GM10248 (cell line): ENCODE measurements at regions not wholly inside any gene's neighbourhood (a gene's known extent, or its start where the extent isn't known, plus 50 kb on each side); places are given as distances from the start of the nearest gene placed in this dataset.

ENCODE experiments used
- CTCF ChIA-PET: fragments of 300-600 bp; sonication (Branson Sonifier 250); formaldehyde crosslinking; extraction: SDS; loops from one replicate; lab custom pipeline; 2021; ENCODE audit warnings: antibody characterized with exemption; lab: Yijun Ruan, JAX
- POLR2A ChIA-PET: fragments of 350-650 bp; sonication (Branson Sonifier 250); formaldehyde crosslinking; extraction: SDS; loops from one replicate; lab custom pipeline; 2020; ENCODE audit warnings: antibody characterized with exemption; lab: Yijun Ruan, JAX
- DNase-seq: peaks from one replicate; pipeline ENCODE4 v3.0.0; 2012; ENCODE audit errors: extremely low spot score
- CTCF ChIP-seq: IDR thresholded peaks from 2 replicates; pipeline ENCODE4 v1.5.1; 2012; ENCODE audit warnings: mild to moderate bottlenecking, low read depth; ENCODE audit errors: extremely low read depth, missing control alignments, control extremely low read depth

- TF ChIP-seq CTCF = no peak
- CTCF ChIA-PET = interaction anchor here (0.9 kb wide), 1 partner anchor 19 kb away, joined by 3 read pairs; no protein-coding TSS in a partner anchor
- peak; percentile 8 for DNase-seq
- POLR2A ChIA-PET = no interaction called here
These were observed 214.9 kb upstream of the MON1B start for GRCh38 chr16:76976101-76976500.

GRCh38 chr16:76976756-76977155 lies 214.2 kb upstream of the MON1B start:
- CTCF ChIA-PET = interaction anchor here (0.9 kb wide), 1 partner anchor 20 kb away, joined by 3 read pairs; no protein-coding TSS in a partner anchor
- TF ChIP-seq CTCF = no peak
- POLR2A ChIA-PET = no interaction called here
- DNase-seq = no peak

GRCh38 chr16:76984196-76984595 lies 206.8 kb upstream of the MON1B start:
- DNase-seq = no peak
- POLR2A ChIA-PET = no interaction called here
- CTCF ChIA-PET = no interaction called here

GRCh38 chr16:76985392-76986045 lies 205.5 kb upstream of the MON1B start:
- ChIA-PET CTCF (no interaction called here), POLR2A (no interaction called here)
- no peak for DNase-seq
- no peak for TF ChIP-seq CTCF

More at GRCh38 chr16:76984196-76984595, 206.8 kb upstream of the MON1B start:
- no peak for TF ChIP-seq CTCF

- CTCF ChIA-PET = no interaction called here
These were observed 202.5 kb upstream of the MON1B start for GRCh38 chr16:76988526-76988925.

GRCh38 chr16:77002644-77003043 lies 188.3 kb upstream of the MON1B start:
- POLR2A ChIA-PET = no interaction called here
- DNase-seq = no peak
- CTCF ChIA-PET = interaction anchor here (1.7 kb wide), 1 partner anchor 11 kb away, joined by 4 read pairs; no protein-coding TSS in a partner anchor
- no peak for TF ChIP-seq CTCF

More at GRCh38 chr16:76988526-76988925, 202.5 kb upstream of the MON1B start:
- POLR2A ChIA-PET = no interaction called here
- DNase-seq = no peak
- TF ChIP-seq CTCF = no peak
